NCI-H187 (cell line): ENCODE measurements at regions not wholly inside any gene's neighbourhood (a gene's known extent, or its start where the extent isn't known, plus 50 kb on each side); places are given as distances from the start of the nearest gene placed in this dataset.

Experiments
- DNase-seq, 2 experiments: peaks; one replicate each; lab custom pipeline; 2025; lab: John Stamatoyannopoulos, UW

DNA sequence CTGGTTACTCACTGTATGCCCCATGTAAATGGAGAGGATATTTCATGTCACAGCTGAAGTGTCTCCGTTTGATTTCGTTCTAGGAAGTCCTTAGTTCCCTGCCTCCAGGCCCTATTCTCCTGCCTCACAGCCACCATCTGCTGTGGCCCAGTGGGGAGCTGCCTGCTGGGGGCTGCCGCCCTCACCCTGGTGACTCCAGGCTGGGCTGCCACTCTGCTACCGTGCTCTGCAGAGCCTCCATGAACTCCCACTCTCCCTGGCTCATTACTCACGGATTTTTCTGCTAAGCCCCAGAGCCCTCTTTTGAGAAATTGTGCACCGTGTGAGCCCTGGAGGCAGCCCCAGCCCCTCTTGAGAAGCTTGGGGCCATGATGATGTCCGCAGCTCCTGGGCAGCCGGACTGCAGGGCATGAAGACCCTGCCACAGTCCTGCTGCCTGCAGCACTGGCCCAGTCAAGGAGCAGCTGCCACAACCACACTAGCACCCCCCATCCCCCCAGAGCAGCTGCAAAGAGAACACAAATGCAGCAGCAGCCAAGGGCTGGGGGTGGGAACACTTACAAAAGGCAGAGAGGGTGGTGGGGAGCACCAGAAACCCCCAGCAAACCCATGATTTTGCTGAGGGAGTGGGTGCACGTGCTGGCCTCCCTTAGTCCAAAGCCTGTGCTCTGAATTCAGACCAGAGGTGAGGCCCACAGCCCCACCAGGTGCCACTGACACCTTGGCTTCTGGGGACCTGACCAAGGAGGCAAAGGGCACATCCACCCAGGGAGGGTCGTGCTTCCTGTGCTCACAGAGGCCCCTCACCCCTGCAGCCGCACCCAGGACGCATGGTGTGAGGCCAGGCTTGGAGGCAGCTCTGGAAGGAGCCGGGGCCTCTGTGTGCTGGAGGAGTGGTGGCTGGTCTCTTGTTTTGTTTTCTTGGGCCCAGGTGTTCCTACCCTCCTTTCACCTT, 270.2 kb upstream of the RAB6C start:
- no peak for DNase-seq

DNA sequence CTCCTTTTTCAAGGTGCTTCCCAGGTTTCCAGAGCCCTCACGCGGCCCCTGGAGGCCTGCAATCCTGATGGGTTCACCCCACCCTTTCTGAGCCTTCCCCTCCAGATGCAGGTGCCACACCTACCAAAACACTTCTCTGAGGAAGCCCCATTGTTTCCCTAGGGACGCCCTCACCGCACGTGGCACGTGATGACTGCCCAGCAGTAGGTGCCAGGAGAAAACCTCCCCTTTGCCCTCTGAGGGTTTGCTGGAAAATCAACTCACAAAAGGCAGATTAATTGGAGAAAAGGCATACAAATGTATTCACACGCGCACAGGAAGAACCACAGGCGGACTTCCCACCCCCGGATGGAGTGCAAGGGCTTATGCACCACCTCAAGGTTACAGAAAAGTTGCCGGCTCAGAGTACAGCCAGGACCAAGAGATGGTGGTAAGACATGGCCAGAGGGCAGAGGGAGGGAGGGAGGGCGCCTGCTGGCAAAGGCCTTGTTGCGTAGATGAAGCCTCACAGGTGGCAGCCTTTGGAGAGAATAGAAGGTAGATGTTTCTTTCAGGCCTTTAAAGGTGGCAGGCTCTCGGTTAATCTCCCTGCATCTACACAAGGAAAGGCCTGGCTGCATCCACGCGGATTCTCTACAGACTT, 269.4 kb upstream of the RAB6C start:
- DNase-seq = peak; percentile 27 to 29

DNA sequence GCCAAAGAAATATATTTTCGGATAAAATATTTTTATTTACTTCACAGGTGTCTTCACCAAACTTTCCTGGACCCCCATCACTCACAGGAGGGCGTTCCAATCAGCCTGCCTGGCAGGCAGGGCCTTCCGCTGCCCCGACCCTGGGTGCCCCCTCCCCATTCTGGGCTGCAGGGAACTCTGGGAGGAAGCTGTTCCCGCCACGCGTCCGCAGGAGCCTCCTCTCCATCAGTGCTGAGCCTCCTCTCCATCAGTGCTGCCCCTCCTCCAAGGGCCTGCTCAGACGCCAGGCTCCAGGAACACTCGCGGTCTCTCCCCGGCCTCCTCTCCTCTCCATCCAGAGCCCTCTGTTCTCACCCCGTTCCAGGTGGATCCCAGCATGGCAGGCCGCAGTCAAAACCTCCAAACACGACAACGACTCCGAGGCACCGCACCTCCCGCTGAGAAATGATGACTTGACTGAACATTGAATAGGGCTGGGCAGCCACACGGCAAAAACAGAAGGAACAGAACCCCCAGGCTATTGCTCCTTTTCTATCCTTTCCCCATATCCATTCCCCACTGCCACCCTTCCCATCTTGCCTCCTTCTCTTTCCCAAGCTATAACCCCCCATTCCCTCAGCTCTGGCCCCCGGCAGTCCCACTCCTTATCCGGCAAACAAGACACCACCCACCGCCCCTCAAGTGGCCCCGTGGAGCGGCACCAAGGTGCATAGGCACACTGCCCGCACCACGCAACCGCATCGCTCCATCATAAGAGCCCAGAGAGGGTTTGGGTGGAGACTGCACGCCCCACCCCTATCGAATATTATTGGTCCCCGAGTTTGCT, 268.6 kb upstream of the RAB6C start:
- DNase-seq = no peak

DNA sequence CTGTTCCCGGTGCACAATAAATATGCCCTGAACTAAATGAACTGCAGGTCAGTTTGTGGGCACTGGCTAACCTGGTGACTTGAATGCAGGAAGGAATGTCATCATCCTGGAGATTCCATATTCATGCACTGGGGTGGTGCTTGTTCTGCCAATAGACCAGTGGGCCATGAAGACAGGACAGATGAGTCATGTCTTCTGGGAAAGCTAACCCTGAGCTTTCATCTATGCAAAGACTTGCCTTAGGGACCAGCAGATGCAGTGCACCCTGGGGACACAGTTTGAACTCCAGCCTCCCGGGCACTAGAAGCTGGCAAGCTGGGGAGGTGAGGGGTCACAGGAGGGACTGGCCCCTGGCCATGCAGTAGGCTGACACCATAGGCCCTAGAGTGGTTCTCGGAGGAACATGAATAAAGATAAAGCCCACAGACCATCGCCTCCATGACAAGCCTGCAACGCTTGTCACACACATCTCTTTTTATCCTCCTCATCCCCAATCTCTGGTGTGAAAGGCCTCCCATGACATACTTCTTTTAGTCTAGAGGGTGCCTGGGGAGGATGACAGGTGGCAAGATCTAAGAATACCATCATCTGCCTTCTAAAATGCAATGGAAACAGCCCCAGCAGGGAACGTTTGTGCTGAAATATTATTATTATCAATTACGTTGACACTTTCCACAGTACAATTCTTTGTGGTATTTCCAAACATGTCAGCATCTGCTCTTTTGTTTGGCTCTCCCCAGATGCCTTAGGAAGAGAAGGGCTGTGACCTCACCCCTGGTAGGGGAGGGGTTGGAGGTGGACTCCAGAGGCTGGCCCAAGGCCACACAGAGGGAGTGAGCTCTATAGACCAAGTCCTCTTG, 267.4 kb upstream of the RAB6C start:
- DNase-seq = no peak

DNA sequence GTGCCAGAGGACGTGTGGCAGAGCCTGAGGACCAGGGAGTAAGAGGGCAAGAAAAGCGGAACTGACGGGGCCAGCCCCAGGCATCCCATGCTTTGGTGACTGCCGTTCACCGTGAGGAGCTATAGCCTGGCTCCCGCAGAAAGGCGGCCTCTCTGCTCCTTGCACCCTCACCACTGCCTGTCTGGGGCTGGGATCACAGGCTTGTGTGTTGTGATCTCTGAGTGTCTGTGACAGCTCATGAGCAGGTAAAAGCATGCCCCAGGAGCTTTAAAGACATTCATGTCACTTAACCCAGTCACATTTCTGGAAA, 266.8 kb upstream of the RAB6C start:
- no peak for DNase-seq

DNA sequence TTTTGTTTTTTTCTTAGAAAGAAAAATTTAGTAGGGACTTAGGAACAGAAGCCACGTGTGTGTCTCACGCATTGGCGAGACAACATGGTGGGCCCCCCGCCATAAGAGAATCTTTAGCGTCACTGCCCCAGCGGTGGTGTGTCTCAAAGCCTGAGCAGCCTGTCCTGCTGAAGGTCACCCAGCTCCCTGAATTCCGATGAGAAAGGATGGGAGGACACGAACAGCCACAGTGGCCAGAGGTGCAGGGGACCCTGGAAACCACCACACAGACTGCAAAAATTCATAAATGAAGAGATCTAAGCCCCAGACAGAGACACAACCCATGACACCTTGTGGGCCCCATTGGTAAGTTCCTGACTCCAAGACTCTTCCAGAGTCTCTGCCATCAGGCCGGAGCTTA, 266.1 kb upstream of the RAB6C start:
- DNase-seq = no peak

DNA sequence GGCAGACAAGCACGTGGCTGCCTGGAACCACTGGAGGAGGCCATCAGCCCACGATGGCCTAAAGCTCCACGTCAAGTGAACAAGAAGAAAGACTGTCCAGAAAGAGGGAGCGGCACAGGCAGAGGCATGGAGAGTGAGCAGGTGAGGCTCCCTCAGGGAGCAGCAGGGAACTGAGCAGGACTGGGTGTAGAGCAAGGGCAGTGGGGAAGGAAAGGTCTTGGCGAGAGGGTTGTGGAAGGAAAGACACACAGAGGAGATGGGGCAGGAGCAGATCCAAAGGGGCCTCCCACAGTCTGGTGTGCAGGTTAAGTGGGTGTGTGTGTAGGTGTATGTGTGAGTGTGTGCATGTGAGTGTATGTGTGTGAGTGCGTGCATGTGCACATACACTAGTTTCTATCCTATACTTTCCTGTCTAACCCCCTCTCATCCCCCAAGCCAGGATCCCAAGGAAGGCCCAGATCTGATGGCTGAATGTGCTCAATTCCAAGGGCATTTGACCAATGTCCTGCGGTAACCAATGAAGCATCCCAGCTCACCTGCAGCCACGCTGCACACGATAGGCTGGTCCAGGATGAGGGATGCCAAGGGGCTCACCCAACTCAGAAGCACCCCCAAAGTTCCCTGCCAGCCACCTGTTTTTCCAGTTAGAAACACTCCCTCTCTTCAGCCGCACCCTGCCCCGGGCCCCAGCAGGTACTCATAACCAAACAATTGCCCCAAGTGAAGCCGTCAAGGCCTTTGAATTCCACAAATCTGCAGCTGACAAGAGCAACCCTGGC, 262.5 kb upstream of the RAB6C start:
- no peak for DNase-seq

DNA sequence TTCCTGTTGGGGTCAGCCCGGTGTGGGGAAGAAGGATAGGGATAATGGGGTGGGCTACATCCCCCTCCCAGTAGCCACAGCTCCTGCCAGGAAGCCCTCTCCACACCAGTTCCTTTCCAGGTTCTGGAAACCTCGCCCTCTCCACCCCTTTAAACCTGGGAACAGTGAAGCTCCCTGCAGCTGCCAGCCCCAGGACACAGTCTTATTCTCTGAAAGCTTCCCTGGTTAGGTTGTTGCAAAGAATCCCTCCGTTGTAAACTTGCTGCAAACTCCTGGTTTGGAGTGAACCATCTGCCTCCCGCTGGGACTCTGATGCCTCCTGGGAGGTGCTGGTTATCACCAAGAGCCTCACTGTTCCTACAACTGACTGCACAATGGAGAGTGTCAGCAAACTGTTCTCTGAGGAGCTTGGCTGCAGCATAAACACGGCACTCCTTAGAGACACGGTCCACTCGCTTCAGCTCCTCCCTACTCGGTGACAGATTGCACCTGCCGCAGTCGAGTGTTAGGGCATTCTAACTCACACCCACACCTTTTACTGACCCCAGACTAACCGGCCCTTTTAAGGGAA, 261.8 kb upstream of the RAB6C start:
- DNase-seq = peak; percentile 28 to 48

DNA sequence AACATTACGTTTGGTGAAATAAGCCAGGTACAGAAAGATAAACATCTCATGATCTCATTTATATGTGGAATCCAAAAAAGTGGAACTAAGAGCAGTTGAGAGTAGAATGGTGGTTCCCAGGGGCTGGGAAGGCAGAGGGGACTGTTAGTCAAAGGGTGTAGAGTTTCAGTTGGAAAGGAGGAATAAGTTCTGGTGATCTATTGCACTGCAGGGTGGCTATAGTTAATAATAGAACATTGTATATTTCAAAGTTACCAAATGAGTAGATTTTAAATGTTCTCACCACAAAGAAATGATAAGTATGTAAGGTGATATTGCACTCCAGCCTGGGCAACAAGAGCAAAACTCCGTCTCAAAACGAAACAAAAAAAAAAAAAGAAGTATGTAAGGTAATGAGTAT, 260.1 kb upstream of the RAB6C start:
- DNase-seq = no peak

DNA sequence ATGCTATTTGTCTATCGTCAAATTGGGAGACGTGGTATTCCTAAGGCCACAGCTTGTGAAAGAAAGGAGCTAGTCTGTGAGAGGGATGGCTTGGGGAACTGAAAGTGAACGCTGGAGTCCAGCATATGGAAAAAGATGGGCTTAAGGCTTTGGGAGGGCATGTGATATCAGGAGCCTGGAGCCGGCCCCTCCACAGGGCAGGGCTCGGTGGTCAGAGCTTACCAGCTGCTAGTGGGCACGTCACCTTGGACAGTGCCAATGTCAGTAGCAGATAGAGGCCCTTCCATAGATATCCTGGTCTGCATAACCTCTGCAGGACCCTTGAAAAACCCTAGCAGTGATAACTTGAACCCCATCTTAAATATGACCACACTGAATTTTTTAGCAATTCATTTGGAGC, 259.1 kb upstream of the RAB6C start:
- DNase-seq = no peak

DNA sequence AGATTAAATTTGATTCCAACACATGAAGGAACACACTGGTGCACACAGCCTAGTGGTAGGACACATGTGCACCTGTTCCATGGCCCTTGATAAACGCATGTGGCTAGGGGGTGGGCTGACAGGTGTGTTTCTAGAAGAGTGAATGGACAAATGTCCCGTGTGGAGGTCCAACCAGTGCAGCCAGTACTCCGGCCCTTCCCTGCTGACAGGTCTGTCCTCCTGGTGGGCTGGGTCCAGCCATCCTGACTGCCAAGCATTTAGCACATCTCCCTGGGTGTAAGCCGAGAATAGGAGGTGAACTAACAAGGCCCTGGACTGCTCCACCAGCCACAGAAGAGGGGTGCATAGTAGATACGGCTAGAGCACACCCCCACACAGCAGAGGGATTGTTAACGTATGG, 258.7 kb upstream of the RAB6C start:
- no peak for DNase-seq

DNA sequence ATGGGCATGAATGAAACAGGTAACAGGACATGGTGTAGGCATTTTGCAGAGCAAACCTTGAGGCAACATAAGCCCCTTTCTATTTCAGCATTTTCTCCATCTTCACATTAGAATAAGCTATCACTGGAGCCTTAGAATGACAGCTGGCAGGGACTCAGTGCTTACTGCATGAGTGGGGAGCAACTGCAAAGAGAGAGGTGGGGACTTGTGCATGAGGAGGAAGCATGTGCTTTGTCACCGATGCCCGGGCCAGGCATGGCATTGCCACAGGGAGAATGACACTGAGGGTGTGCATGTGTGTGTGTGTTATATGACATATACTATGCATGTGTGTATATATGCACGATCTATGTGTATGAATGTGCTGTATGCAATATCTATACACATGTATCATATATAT, 258.2 kb upstream of the RAB6C start:
- no peak for DNase-seq

DNA sequence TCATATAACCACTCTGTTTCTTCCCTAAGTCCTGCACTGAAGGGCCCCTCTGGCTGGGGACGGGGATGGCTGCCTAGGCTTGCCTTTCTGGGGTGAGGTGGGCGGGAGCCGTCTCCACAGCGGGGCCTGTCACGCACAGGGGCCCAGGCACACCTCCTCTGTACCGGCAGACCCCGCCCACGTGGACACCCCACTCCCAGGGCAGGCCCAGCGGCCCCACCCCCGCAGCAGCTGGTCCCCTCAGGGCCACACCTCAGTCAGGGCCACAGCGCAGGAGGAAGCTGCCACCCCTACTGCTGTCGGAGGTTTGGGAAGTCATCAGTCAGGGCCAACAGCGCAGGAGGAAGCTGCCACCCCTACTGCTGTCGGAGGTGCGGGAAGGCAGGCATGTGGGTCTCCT, 257.6 kb upstream of the RAB6C start:
- no peak for DNase-seq

DNA sequence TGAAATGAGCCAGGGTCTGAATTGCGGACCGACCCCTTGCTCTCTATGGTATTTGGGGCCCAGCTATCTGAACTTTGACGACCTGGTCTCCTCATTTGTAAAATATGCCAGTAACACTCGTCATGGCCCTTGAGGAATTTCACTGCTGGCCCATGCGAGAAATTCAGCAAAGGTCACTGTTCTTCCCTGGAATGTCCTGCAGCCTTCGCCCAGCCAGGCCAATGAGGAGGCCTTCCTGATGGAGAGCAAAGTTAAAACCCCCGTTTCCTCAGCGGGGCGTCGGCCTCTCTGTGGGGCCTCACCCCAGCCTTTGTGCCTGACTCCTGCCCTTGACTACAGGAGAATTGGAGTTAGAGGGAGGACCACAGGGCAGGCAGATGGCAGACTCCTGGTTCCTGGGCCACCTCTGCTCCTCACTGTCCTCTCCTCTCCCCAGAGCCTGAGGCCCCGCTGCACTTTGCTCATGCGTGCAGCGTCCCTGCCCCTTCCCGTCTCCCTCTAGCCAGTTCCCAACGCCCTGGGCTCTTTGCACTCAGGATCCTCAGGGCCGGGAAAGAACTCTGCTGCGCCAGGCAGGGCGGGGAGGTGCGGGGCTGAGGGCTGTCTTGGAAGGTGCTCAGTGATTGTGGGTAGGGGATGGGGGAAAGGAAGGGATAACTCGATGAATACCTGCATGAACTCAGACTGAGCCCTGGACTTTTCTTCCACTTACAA, 257.0 kb upstream of the RAB6C start:
- no peak for DNase-seq

DNA sequence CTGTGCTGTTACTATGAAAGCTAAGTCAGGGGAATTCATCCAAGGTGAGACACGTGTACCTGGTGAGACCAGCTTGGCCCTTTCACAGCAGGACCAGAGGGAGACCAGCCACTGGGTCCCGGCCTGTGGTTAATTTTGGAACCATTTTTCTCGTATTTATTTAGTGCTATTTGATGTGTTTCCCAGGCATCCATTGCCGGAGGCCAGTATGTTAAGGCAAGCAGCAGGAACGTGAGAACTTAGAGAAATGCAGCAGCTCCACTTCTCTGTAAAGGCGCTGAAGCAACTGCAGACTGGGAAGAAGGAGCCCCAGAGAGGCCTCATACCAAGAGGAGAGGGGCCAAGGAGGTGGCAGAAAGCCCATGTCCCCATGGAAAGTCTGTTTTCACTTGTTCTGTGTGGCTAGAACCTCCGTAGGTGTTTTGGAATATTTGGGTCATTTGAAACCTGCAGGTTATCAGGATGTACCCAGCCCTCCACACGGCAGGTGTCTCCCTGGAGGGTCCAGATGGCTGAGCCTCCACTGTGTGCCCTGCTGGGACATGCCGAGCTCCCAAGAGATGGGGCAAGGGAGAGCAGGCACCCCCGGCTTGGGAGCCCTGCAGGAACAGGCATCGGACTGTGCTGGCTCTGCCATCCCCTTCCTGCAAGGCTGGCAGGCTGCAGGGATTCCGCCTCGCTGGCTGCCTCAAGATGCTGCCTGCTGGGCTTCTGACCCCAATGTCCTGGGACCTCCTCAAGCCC, 256.0 kb upstream of the RAB6C start:
- DNase-seq = no peak

DNA sequence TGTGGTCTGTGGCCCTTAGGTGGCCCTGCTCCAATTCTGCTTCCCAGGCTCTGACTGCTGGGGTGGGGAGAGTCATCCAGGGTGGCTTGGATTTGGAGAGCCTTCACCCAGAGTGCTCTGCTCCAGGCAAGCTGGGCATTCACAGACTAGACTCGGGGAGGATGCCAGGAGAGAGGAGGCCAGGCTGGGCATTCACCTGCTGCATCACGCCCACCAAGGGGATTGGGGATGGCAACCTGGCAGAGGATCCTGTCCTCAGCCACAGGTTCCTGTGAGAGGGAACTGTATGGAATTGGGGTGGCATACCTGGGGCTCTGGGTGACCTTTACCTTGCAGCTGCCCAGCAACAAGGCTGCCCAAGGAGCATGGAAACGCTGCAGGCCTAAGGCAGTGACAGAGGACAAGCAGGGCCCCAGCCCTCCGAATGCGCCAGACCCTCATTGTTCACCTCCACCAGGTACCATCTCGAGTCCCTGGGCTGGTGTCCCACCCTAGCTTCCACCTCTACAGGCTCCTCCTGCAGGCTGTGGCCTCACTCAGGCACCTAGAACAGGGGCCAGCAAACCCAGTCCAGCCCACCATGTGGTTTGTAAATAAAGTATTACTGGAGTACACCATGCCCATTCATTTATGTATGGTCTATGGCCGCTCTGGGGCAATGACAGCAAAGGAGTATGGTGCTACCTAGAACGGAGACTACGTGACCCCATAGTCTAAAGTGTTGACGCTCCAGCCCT, 255.3 kb upstream of the RAB6C start:
- DNase-seq = no peak

DNA sequence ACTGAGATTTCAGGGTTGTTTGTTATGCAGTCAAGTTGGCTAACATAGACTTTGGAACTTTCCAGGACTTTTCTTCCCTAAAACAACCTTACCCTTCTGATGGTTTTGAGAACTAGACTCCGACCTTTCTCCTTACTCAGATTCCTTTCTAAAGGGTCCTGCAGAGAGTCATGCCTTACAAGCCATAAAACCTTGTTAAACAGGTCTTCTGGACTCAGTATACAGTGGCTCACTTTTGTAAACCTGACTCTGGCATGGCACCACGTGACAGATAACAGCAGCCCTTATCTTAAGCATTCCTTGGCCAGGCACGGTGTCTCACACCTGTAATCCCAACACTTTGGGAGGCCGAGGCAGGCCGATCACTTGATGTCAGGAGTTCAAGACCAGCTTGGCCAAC, 253.2 kb upstream of the RAB6C start:
- DNase-seq = no peak

DNA sequence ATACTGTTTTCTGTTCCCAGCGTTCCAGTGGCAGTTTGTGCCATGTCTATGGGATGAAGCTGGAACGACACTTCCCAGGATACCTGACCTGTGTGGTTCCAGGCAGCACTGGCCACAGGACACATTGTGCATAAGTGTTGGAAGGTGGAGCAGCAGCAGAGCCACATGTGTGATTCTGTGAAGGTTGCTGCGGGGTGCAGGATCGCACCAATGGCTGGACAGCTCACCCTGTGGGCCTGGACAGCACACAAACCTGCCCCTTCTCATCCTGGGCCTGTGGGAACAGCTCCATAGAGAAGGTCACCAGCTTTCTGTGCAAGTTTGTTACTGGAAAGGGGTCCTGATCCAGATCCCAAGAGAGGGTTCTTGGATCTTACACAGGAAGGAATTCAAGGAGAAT, 252.2 kb upstream of the RAB6C start:
- DNase-seq = no peak
